GM19328 (cell line): ENCODE measurements at regions not wholly inside any gene's neighbourhood (a gene's known extent, or its start where the extent isn't known, plus 50 kb on each side); places are given as distances from the start of the nearest gene placed in this dataset.

Experiments
- ATAC-seq: cut with Tn5 transposase; IDR thresholded peaks from one replicate; pipeline ENCODE4 v1.9.1; 2021; ENCODE audit warnings: mild to moderate bottlenecking, moderate library complexity; ENCODE audit not compliant: unreplicated experiment

DNA sequence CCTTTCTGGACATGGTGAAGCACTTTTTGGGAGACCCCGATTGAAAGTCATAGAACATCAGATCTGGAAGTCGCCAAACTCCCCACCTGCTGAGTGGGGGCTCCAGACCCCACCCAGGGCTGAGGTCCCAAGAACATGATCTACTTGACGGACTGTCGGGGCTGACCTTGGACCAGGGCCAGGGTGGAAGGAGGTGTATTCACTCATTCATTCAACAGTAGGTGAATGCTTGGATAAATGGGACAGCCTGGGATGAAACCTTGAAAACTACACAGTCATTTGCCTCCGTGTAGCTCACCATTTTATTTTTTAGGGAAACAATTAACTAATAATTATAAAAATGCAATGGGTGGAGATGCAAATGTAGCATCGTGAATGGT is 629.0 kb downstream of the BRD1 start:
- ATAC-seq: no peak

DNA sequence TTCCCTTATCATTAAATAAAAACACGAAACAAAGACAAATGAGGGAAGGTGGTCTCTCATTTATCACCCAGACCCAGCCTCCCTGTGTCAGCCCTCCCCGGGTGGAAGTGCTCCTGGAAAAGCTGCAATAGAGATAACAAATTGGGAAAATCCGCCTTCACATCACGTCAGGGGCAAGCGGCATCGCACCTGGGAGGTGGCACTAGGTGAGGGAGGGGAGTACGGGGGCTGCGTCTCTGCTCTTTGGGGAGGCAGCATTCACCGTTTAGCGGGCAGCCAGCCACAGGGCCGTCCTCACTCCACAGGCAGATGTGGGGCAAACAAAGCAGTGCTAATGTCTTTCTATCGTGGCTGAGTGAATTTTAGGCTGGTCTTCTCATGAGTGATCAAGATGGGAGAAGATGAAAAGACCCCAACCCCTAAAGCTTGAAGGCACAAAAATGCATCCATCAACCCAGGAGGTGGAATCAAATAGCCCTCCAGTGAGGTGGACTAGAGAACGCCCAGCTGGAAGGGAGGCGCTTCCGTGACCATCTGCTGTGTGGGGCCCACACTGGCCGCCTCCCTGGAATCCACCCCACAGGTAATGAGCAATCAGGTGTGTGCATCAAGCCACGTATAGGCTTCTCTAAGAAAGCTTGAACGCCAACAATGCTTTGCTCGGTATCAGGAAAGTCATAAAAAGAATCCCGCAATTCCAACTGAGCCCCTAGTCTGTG is 629.5 kb downstream of the BRD1 start:
- ATAC-seq: no peak

DNA sequence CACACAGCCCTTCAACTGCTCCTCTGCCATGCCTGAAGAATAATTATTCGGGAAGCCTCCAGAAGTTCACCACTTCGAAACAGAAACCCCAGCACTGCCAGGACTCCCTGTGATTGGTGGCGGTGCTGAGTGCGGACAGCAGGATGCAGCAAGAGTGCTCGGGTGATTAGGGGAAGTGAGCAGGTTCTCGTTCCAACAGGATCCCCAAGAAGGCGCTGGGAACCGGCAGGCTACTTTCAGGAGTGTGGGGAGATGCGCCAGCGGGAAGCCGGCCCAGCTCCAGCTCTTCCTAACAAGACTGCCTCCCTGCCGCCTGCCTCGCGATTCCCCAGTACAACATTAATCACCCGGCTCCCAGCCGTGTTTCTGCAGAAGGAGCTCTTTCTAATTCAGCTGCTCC is 630.2 kb downstream of the BRD1 start:
- ATAC-seq: no peak

DNA sequence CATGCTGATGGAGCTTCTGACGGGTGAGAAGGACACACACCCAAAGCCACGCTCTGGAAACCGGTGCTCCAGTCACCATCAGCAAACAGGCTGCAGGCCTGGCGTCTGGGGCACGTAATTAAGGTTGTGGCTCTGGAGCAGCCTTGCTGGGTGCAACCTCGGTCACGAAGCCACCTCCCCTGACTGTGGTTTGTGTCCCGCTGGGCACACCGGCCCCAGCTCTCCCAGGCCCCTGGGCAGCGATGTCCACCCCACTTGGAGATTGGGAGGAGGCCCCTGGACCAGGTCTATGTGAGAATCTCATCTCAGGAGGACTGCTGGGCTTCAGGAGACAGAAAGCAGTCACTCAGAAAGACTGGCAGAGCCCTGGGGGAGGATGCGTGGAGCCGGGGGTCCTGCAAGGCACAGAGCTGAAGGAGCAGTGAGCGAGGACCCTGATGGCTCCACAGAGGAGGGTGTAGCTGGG is 631.6 kb downstream of the BRD1 start:
- no peak for ATAC-seq

DNA sequence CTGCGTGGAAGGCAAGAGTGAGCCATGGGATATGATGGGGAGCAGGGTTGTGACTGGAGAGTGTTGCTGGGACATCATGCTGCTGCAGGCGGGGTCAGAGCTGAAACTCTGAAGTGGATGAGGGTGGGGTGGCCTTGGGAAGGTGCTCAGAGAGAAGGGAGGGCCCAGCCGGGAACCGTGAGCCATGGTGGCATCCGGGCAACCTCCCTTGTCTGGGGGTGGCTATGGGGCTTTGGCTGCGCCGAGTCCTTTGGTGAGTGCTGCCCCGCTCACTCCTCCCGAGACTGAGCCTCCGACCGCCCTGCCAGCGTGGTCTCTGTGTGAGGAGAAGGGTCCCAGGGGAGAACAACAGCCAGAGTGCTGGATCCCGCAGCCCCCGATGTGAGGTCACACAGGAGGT is 632.0 kb downstream of the BRD1 start:
- no peak for ATAC-seq

DNA sequence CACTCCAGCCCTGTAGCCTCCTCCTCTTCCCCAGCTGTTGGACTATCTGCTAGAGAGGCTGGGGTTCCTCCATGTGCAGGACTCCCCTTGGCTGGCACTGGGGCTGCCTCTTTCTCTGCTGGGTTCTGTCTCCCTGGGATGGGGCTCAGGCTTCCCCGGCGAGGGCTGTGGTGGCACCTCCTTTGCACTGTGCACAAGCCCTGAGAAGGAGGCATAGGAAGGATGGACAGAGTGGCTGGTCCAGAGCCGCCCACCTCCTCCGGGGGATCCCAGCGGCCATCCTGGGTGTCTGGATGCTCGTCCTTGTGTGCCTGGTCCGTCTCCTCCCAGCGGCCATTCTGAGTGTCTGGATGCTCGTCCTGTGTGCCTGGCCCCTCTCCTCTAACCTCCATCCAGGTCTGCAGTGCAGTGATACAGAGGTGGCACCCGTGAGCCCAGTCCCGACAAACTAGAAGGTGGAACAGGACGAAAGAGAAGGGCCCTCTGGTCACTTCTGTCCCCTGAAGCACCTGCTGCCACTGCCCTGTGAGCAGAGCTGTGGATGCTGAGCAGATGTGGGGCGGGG is 633.7 kb downstream of the BRD1 start:
- no peak for ATAC-seq

DNA sequence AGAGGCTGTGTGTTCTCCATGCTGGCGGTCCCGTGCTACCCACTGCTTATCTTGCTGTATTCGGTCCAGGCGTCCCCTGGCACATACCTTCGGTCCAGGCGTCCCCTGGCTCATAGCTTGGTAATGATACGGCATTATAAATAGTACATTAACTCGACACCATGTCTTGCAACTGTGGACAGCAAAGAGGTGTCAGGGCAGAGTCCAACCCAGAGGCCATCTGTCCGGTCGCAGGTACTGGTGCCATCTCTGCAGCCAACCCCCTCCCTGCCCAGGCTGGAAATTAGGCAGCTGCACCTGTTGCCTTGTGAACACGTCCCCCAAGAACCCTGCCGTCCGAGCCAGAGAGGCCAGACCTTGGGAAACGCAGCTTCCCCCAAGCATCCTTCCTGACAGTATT is 634.3 kb downstream of the BRD1 start:
- ATAC-seq: no peak

DNA sequence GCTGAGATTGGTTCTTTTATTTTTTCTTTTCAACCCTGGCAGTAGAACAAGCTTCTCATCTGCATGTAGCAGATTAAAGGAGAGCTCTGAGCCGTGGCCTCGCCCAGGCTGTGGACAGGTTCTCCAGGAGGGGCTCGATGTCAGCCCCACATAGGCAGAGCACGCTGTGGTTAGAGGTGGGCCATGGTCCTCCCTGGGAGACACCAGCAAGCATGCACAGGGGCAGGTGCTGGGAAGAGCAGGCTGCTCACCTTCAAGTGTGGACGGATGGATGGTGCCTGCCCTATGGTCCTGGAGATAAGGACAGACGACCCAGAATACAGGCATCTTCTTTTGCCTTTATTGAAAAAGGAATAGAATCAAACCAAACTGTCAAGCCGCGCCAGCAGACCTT is 634.8 kb downstream of the BRD1 start:
- no peak for ATAC-seq

DNA sequence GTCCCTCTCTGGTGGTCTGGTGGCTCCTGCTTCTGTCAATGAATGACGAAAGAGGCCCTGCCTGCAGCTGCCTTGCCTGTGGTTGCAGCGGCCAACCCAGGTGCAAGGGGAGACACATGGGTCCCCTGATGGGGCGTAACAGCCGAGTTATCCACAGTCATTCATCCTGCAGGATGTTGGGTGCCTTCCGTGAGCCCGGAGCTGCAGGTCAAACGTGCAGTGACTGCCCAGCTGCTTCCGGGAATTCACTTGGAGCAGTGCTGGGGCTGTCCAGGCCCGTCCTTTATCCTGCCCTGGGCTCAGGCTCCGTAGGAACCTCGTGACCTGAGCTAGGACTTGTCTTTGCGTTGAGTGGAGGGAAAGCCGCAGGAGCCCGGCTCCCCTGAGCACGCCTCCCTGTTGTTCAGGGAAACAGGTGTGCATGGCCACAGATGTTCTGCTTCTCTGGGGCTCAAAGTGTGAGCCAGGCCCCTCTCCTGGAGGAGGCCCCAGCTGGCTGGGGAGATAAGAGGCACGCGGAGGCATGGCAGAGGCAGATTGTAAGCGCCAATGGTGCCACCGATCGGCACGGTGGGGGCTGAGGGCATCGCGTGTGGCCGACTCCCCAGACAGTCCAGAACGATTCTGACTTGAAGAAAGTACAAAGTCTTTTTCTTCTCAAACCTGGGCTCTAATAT is 635.4 kb downstream of the BRD1 start:
- no peak for ATAC-seq

DNA sequence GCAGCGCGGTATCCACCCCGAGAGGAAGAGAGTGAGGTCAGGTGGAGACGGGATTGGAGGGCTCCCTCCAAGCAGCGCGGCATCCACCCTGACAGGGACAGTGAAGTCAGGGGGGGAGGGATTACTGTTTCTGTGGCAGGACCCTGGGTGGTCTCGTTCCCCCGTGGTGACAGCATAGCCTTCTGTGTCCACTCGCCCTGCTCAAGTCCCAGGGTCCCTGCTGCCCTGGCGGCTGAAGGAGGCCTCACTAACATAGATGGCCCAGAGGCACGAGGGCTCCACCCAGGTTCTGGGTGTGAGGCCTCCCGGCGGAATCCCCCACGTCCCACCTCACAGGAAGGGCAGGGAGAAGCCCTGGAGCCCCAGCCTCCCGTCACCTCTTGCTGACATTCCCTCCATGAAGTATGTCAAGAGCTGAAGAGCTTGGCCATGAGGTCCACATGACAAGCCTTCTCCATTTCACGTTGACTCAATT is 636.1 kb downstream of the BRD1 start:
- ATAC-seq: no peak

DNA sequence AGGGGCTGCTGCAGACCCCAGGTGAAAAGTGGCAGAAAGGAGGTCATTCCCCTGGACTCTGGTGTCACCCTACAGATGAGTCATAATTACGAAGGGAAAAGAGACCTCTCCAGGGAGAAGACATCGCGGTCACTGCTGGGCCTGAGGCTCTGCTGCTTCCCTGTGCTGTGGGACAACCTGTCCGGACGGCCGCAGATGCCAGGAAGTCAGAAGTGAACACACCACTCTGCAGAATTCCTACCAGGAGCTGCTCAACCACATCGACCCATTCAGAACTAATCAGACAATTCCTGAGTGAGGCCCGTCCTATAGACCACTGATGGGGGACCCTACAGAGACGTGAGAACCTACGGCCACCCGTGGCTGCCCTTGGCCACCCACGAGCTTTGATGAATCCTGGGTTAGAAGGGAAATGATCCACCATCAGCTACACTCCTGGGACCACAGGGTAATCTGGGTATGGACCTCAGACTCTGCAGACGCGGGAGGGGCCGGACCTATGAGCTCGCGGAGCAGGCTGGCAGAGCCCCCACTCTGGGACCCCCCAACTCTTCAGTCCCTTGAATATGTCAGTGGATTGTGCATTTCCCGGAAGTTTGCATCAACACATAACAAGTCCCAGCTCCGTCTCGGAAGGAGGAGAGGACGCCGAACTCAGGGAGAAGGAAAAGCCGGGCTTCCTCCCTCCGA is 636.7 kb downstream of the BRD1 start:
- ATAC-seq: no peak

DNA sequence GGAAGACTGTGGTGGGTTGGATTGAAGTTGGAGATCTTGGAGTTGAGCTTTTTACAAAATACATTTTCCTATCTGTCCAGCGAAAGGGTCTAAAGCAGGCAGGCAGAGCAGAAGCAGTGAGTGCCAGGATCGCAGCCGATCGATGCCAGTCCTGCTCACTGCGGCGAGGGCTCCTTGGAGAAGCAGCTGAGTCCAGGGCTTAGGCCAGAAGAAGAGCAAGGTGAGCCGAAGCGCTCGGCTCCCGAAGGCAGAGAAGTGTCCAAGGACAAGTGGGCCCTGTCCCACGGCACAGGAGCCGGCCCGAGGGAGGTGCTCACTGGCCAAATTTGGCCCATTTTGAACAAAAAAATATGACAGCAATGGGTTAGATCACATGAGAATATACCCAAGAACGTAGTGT is 637.8 kb downstream of the BRD1 start:
- ATAC-seq: no peak

DNA sequence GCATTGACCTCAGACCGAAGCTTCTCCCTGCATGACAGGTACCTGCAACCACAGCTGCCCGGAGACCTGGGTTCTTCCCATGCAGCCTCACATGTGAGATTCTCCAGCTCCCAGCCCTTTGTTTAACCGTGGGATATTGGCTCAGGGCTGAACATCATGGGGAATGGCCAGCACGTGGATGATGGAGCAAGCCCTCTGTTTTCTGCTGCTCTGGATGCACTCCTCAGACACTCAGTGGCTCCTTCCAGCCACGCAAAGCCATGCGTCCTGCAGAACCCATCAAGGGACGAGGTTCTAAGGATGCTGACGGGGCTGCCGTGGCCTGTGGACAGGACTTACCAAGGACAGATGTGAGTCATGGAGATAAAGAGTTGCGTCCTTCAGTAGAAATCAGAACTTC is 639.1 kb downstream of the BRD1 start:
- no peak for ATAC-seq

DNA sequence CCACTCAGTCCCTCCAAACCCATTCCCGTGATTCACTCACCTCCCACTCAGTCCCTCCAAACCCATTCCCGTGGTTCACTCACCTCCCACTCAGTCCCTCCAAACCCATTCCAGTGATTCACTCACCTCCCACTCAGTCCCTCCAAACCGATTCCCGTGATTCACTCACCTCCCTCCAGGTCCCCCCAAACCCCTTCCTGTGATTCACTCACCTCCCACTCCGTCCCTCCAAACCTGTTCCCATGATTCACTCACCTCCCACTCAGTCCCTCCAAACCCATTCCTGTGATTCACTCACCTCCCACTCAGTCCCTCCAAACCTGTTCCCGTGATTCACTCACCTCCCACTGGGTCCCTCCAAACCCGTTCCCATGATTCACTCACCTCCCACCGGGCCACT is 639.6 kb downstream of the BRD1 start:
- ATAC-seq: no peak

DNA sequence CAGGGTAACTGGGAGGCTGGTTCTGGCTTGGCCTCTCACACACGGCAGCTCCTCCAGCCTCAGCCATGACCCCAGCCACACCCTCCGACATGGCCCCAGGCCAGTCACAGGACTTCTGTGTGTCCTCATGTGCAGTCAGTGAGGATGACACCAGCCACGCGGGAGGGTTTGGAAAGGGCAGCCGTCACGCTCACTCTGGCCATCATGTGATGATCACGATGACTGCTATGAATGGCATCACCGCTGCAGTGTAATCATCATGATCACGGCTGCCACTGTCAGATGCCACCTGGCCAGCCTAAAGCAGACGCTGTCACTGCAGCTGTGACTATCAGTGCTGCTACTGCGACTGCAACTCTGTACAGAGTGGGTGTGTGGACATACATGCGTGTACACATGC is 640.9 kb downstream of the BRD1 start:
- ATAC-seq: no peak

DNA sequence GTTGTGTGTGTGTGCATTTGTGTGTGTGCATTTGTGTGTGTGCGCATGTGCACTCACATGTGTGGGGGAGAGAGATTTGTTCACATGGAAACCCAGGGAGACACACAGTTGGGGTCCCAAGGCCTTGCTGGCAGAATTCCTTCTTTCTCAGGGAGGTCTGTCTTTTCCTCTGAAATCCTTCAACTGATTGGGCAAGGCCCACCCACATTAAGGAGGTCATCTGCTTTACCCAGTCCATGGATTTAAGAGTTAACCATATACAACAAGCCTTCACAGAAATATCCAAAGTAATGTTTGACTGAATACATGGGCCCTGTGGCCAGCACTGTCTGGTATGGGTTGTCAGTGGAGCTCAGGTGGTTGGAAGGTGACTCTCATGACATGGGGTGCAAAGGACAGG is 641.4 kb downstream of the BRD1 start:
- no peak for ATAC-seq

DNA sequence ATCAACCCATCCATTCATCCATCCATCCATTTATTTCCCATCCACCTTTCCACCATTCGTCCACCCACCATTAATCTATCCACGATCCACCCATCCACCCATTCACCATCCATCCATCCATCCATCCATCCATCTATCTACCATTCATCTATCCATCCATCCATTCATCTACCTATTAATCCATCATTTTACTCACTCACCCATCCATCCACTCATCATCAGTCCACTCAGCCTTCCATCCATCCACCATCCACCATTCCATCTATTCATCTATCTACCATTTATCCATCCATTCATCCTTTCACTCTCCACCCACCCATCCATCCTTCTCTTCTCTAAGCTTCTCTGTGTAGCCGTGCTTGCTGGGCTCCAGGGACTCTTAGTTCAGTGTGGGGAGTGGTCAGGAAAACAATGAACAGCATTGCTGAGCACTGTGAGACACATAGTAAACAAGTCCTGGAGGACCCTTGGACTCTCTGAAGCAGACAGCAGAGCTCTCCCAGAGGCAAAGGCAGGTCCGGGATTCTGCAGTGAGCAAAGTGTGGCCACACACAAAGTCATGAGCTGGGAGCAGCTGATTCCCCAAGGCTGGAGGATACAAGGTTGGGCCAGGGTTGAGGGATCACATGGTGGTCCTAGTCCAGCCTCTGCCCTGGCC is 642.2 kb downstream of the BRD1 start:
- ATAC-seq: no peak

DNA sequence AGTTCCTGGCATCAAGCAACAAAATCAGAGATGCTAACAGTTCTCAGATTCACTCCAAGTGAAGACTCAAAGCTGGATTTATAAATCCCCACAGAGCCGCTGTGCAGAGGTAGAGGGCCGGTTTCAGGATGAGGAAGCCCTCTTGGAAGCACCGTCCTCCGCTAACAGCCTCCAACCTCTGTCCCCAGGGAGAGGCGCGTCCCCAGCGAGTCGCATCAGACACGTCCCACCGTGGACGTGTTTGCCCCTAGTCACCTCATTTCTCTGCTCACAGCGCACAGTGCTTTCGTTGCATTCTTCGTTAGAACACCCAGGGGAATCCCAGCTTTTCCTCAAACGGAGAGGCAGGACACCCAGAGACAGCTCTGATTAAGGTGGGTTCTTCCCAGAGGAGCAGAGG is 642.9 kb downstream of the BRD1 start:
- ATAC-seq: no peak

DNA sequence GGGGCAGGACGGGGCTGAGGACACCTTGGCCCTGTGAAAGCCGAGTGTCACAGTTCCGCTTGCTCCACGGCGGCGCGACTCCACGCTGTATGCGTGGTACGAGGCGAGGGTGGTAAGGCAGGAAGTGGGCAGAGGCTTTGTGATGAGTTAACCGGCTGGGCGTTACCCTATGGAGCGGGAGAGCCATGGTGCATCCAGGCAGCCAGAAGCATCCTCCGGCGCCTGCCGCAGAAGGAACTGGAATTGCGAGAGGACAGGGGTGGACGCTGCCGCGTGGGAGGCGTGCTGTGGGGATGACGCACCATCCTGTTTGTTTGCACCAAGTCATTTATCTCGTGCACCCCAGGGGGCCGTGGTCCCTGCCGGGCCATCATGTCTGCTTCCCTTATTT is 643.9 kb downstream of the BRD1 start:
- no peak for ATAC-seq

DNA sequence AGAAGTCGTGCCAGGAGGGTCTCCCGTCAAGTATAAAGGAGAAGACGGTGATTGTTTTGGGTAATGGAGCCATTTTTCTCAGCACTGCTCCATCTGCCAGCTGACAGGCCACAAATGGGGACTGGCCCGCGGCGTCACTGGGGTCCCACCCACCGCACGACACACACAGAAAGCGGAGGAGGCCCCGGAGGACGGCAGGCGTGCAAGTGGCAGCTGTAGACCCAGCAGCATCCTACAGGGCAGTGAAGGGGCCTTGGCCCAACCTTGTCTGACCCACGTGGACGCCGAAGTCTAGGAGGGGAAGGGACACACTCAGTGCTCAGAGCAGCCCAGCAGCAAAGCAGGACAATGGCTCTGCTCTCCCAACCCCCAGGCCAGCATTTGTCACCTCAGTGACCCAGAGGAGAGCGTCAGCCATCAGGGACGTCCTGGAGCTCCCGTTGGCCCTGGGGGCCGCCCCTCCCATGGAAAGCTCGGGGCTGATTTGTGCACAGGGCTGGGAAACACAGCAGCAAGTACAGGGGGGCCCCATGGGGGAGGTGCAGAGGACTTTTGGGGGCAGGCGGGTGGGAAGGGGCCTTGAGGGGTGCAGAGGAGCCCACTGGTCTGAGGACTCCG is 644.4 kb downstream of the BRD1 start:
- no peak for ATAC-seq

DNA sequence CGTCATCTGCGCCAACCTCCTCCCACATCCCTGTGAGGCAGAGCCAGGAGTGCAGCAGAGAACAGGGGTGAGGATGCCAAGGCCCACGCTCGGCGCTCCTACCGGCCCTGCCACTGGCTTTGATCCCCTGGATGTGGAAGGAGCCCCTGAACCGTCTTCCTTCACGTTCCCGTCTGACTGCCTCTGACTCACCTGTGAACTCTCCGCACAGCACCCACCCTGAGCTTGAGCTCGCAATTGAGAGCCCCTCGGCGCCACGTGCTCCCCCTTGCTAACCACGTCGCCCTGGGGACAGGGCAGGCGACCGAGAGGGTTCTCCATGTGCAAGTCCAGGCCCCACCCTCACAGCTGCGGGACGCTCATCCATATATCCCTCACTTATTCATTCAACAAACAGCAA is 645.3 kb downstream of the BRD1 start:
- ATAC-seq: no peak
